Fibroblast of the aortic adventitia (primary cell): ENCODE measurements at regions not wholly inside any gene's neighbourhood (a gene's known extent, or its start where the extent isn't known, plus 50 kb on each side); places are given as distances from the start of the nearest gene placed in this dataset.

ENCODE experiments used
- DNase-seq: peaks from one replicate; pipeline ENCODE4 v3.0.0-alpha.2; 2010; ENCODE audit warnings: low read depth
- H3K4me3 ChIP-seq: 2 replicates; pipeline ENCODE4 v1.5.1; 2011; ENCODE audit warnings: low read depth, mild to moderate bottlenecking, control low read depth, low read length, moderate library complexity
- CTCF ChIP-seq: IDR thresholded peaks from 2 replicates; pipeline ENCODE4 v1.5.1; 2011; ENCODE audit warnings: mild to moderate bottlenecking, low read length, control low read depth, inconsistent platforms; ENCODE audit not compliant: insufficient read depth

- no peak for DNase-seq
- H3K4me3 ChIP-seq: no peak overlapping the region
- TF ChIP-seq CTCF: no peak
Observed at GRCh38 chr20:54284928-54285704, 77.2 kb downstream of the PFDN4 start.

- no peak overlapping the region for H3K4me3 ChIP-seq
- DNase-seq: no peak
- TF ChIP-seq CTCF: no peak
Observed at GRCh38 chr20:54290636-54291035, 82.7 kb downstream of the PFDN4 start.

- DNase-seq: no peak
- H3K4me3 ChIP-seq: no peak overlapping the region
- TF ChIP-seq CTCF: no peak
Observed at GRCh38 chr20:54291339-54292010, 83.6 kb downstream of the PFDN4 start.

- no peak overlapping the region for H3K4me3 ChIP-seq
- TF ChIP-seq CTCF: no peak
- DNase-seq: peak; percentile 38
Observed at GRCh38 chr20:54292185-54292584, 84.3 kb downstream of the PFDN4 start.

- H3K4me3 ChIP-seq: no peak overlapping the region
- no peak for TF ChIP-seq CTCF
- peak; percentile 97 for DNase-seq
Observed at GRCh38 chr20:54293526-54293925, 85.6 kb downstream of the PFDN4 start.

- TF ChIP-seq CTCF: no peak
- no peak overlapping the region for H3K4me3 ChIP-seq
- DNase-seq: no peak
Observed at GRCh38 chr20:54294094-54294493, 86.2 kb downstream of the PFDN4 start.
